Keratinocyte (primary cell): ENCODE measurements at regions not wholly inside any gene's neighbourhood (a gene's known extent, or its start where the extent isn't known, plus 50 kb on each side); places are given as distances from the start of the nearest gene placed in this dataset.

Source experiments
- EZH2 ChIP-seq: IDR thresholded peaks from one replicate; pipeline ENCODE4 v1.6.1; 2012; ENCODE audit warnings: inconsistent platforms, mild to moderate bottlenecking, low read length, moderate library complexity
- TF ChIP-seq, protein P1 (sequence below), 3 experiments: IDR thresholded peaks in 1 of 3; conservative IDR thresholded peaks in 1 of 3; optimal IDR thresholded peaks in 1 of 3; 2 replicates in 2 of 3; 3 replicates in 1 of 3; pipeline versions ENCODE3 to v1.5.1; 2011; ENCODE audit warnings: low read length in 3 of 3, mild to moderate bottlenecking in 3 of 3, moderate library complexity in 2 of 3, control low read depth in 1 of 3, inconsistent platforms in 1 of 3; ENCODE audit not compliant: insufficient read depth in 2 of 3; ENCODE audit errors: extremely low read depth in 1 of 3

DNA sequence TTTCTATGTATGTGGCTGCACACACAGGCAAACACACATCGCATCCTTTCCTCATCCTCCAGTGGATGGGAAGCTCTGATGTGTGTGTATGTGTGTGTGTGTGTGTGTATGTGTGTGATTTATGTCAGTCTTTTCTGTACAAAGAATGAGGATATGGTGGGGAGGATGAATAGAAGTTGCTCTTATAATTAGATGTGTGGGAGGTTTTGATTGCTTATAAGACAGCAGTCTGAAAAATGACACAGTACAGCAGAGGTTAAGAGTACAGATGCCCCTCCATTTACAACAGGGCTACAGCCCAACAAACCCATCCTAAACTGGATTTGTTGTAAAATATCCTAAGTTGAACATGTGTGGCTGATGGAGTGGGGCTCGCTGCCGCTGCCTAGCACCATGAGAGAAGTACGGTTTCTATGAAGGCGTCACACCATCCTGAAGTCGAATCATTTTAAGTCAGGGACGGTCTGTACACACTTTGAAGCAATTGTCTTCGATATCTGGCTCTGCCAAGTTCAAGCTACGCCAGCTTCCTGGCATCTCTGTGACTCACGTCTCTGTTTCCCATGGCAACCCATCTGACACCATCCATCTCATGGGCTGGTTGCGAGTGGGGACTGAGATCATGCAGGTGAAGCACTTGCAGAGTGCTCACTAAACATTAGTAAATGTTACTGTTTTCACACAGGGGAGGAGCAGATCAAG lies 252.6 kb downstream of the MYLK4 start:
- TF ChIP-seq, protein P1, sequence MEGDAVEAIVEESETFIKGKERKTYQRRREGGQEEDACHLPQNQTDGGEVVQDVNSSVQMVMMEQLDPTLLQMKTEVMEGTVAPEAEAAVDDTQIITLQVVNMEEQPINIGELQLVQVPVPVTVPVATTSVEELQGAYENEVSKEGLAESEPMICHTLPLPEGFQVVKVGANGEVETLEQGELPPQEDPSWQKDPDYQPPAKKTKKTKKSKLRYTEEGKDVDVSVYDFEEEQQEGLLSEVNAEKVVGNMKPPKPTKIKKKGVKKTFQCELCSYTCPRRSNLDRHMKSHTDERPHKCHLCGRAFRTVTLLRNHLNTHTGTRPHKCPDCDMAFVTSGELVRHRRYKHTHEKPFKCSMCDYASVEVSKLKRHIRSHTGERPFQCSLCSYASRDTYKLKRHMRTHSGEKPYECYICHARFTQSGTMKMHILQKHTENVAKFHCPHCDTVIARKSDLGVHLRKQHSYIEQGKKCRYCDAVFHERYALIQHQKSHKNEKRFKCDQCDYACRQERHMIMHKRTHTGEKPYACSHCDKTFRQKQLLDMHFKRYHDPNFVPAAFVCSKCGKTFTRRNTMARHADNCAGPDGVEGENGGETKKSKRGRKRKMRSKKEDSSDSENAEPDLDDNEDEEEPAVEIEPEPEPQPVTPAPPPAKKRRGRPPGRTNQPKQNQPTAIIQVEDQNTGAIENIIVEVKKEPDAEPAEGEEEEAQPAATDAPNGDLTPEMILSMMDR (optimal IDR thresholded peaks at IDR 0.05 in 1 of 3, IDR thresholded peaks at IDR 0.05 in 1 of 3, conservative IDR thresholded peaks at IDR 0.05 in 1 of 3; ENCODE audit: extremely low read depth in 1 of 3, insufficient read depth in 2 of 3, low read length in 3 of 3), result no peak
- TF ChIP-seq EZH2, result no peak
